GM21526 (cell line): ENCODE measurements at regions not wholly inside any gene's neighbourhood (a gene's known extent, or its start where the extent isn't known, plus 50 kb on each side); places are given as distances from the start of the nearest gene placed in this dataset.

Experiments used
- ATAC-seq: cut with Tn5 transposase; IDR thresholded peaks from one replicate; pipeline ENCODE4 v1.9.1; 2021; ENCODE audit warnings: moderate library complexity; ENCODE audit not compliant: unreplicated experiment, low FRiP score

GRCh38 chr1:25106976-25107642, 125.2 kb downstream of the SYF2 start:
- no peak for ATAC-seq

DNA sequence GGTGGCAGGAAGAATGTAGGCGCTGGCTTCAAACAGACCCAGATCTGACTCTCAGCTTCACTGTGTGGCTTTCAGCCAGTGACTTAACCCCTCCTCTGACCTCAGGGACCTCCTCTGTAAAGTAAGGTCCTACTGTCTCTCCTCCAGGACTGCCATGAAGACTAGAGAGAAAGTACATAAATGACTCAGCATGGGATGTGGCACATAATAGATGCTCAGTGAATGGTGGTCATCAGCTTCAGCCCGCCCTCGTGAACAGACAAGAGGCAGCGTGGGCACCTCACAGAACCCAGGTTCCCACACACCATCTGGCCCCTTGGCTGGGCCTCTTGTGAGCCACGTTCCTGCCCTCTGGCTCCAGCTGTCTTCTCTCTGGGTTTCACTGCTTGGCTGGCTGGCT, 126.0 kb downstream of the SYF2 start:
- ATAC-seq = no peak

- no peak for ATAC-seq
These were observed 126.5 kb downstream of the SYF2 start for GRCh38 chr1:25105836-25106235.

DNA sequence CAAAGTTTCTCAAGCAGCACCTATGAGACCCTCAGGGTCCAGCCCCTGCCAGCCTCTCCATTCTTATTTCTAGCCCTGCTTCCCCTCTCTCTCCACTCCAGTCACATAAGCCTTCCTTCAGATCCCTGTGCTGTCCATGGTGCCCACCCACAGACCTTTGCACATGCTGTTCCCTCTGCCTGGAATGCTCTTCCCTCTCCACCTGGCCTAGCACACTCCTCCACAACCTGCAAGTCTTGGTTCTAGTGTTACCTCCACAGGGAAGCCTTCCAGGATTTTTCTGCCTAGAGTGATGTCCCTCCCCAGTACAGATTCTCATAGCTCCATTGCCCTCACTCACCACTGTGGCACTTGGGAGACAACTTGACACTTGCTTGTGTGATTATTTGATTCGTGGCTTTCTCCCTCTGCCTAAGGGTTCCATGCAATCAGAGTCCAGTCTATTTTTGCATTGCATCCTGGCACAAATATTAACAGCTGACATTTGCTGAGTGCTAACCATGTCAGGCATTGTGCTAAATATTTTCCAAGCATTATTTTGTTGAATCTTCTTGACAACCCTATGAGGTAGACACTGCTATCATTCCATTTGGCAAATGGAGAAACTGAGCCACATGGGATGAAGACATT, 127.3 kb downstream of the SYF2 start:
- no peak for ATAC-seq

DNA sequence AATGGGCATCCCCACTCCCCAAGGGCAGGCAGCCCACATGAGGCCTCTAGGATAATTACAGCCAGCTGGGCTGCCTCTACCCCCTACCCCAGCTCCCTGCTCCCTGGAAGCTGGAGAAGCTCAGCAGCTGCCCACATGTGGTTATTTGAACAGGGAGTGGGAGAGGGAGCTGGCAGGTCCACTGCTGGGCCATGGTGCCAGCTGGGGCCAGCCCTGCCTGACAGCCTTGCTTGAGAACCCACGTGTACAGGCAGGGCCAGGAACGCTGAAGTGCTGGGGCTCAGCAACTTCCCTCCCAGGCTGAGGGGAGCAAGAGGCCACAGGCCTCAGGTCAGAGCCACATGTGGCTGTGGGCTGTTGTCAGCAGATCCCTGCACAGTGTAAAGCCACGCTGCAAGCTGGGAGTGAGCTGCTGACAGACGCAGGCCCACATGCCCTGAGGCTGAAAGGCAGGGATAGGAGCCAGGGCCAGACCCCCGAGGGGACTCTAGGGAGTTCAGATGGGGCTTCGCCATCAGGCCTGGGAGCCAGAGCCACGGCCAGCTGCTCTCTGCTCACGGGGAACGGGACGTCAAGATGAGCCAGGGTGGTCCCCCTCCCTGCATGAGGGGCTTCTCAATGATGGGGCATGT, 129.0 kb downstream of the SYF2 start:
- ATAC-seq = no peak

GRCh38 chr1:25100151-25100833, 132.0 kb downstream of the SYF2 start:
- ATAC-seq = no peak

DNA sequence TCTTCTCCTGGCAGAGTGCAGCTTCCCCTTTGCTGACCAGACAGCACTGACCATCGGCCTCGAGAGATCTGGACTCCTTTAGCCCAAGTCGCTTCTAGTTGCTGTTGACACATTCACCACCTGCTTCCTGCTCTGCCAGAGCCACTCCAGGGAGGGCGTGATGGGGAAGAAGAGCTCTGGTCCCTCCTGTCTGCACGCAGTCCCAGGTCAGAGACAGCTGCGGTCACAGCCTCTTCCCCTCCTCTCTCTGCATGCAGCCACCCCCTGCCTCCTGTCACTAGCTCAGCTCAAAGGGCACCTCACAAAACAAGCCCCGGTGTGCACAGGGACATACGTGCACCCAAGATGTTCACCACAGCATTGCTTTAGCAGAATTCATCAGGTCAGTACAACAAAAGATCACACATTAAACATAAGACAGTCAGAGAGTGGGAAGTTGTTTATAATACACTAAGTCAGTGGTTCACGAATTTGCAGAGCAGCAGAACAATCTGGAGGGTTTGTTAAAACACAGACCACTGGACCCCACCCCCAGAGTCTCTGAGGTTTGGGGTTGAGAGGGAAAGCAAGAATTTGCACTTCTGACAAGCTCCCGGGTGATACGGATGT, 132.9 kb downstream of the SYF2 start:
- ATAC-seq = no peak

- no peak for ATAC-seq
These were observed 133.6 kb downstream of the SYF2 start for GRCh38 chr1:25098717-25099116.

DNA sequence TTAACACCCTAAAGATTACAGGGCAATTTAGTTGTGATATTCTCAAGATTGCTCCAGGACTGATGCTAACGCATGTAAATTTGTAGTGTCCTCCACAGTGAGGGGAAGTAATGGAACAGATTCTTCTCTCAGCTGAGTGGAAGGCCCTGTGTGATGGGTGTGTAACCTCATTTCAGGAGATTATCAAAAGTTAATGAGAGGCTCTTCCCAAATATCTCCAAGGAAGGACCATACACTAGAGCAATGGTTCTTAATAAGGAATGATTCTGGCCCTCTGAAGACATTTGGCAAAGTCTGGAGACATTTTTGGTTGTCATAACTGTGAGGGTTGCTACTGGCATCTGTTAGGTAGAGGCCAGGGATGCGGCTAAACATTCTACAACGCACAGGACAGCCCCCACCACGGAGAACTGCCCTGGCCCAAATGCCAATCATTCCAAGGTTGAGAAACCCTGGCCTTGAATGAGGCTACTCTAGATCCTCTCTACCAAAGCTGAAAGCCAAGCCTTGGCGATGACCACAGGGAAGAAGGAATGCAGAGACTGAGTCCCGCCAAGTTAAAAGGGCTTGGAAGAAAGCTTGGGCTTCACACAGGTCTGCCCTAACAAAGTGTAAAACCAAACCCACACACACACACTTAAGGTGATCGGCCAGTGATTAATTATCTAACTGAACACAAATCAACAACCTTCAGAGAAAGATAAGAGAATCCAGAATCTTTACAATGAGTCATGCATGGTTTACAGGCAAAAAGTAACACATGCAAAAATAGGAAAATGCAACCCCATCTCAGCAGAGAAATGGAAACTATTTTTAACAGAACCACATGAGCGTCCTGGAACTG, 135.8 kb downstream of the SYF2 start:
- ATAC-seq = no peak

GRCh38 chr1:25095635-25096200, 136.6 kb downstream of the SYF2 start:
- no peak for ATAC-seq

DNA sequence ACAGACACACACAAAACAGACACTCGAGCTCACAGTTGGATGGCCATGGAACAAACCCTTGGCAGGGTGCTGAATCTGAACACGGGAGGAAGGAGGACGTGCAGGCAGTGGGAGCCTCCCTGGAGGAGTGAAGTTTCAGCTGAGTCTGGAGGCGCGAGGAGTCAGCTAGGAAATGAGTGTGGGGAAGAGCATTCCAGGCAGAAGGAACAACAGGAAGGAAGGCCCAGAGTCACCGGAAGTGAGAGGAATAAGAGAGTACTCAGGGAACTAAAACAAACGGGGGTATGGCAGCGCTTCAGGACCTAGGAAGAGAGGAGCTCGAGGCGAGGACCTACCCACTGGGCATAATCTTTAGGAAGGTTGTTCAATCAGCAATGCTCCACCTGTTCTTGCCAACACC, 137.3 kb downstream of the SYF2 start:
- ATAC-seq = no peak

DNA sequence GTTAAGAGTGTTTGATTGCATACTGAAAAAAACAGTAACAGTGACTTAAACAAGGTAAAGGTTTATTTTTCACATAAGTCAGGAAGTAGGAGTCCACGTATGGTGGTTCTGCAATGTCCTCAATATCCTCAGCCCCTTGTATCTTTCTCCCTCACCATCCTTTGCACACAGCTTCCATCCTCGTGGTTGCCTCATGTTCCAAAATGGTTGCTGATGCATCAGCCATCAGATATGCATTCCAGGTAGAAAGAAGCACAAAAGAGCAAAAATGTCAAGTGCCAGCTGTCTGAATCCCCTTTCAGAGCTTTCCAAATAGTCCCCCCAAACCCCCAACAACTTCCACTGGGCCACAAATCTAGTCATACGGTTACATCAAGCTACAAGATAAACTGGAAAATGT, 138.1 kb downstream of the SYF2 start:
- ATAC-seq = no peak

- ATAC-seq = no peak
These were observed 140.6 kb downstream of the SYF2 start for GRCh38 chr1:25091658-25092057.

DNA sequence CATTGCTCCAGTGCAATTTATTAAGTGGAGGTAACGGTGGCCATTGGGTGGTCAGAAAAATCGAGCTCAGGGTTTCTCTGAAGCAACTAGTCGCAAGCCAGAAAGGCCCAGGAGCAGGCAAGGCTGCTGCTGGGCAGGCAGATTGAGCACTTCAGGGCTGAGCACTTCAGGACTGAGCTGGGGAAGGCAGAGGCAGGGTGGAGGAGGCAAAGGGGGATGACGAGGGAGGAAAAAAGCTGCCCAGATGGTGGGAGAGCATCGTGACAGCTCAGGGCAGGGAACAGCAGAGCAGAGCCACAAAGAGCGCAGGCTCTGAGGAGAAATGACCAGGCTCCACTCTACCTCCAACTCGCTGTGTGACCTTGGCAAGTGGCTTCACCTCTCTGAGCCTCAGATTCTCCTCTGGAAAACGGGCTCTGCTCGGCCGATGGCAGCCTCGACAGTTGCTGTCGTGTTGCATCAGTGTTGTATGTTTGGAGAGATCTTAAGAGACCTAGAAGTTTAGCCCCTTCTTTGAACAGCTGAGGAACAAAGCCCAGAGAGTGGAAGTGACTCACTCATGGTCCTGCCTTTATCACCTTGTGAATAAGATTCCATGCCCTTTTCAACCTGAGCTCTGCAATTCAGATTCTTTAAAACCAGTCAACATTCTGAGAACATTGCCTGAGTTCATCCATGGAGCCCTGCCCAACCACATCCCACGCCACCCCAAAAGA, 141.4 kb downstream of the SYF2 start:
- no peak for ATAC-seq

DNA sequence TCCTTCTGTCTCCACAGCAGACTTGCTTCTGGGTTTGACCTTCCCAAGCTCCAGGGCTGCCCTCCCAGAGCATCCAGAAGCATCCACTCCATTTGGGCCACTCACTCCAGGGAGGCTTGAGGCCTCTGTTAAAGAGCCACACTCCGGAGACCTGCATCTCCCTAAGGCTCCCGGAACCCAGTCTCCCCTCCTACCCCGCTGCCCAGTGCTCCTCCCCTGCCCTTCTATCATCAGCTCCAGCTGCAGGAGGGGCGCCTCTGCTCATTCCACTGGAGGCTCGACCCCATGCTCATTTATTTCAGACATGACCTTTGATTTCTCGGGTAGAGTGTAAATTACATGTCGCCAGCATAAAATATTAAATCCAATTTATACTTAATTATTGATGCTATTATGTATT, 142.5 kb downstream of the SYF2 start:
- ATAC-seq = no peak

DNA sequence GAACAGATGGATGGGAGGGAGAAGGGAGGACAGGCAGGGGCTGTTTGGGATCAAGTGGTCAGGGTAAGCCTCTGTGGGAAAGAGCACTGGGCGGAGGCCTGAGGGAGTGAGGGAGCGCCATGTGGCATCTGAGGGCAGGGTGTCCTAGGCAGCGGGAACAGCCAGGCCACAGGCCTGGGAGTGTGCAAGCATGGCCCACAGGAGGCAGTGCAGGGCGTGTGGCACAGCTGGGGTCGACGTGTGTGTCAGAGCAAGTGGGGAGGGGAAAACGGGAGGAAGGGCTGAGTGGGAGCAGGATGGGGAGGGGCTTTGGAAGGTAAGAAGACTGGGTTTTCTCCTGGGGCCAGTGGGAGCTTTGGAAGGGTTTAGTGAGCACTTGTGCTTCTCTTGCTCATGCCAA, 143.4 kb downstream of the SYF2 start:
- no peak for ATAC-seq

DNA sequence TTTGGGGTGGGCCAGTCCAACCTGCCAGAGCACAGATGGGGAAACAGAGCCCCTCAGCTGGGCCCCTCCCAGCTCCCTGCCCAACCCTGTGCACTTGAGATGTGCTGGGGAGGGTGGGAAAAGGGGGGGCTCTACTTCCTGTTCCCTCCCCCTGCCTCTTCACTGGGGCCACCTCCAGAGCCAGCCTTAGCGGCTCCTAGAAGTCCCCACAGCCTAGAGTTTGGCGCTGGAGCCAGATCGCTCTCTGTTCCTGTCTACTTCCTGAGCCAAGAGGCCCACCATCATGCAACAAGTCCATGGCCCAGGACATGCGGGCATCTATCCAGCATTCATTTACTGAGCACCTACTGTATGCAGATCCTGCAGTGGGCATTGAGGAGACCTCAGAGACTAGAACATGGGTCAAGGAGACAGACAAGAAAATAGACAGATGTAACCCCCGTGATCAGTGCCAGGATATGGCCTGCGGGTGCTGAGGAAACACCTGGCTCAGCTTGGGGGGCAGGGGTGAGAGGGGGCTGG, 144.1 kb downstream of the SYF2 start:
- ATAC-seq = no peak

- ATAC-seq = no peak
These were observed 145.7 kb downstream of the SYF2 start for GRCh38 chr1:25086518-25087079.

DNA sequence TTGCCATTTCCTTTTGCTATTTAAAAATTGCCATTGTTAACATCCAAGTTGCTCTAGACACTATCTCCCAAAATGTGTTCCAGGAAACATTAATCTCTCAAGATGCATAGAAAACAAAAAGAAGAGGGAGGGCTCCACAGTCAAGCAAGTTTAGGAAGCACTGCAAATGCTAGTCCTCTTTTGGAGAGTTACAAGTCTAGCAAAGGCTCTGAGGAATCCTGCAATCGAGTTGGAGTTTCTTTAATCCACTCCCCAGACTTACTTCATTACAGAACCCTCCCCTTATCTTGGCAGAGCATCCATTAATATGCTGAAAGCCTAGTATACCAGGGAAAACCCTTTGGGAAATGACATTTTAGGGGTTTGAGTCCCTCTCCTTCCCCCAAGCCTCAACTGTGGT, 147.9 kb downstream of the SYF2 start:
- no peak for ATAC-seq
